ENCODE measurements at regions not wholly inside any gene's neighbourhood (a gene's known extent, or its start where the extent isn't known, plus 50 kb on each side); places are given as distances from the start of the nearest gene placed in this dataset.

DNA sequence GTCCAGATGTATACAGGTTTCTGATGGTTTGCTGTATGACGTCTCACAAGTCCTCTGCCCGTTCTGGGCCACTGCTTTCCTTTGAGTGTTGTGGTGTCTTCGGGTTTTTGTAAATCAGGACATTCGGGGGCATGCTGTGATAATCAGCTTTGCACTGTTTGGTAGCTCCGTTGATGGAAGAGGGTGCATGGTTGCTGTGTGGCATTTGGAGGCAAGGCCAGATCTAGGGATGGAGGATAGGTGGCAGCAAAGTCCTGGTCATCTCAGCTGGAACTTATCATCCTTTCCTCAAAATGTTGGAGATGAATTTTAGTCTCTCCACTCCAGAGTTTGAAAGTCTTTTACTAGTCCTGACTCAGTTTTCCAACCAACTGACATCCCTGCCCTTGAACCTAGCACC, 91.0 kb downstream of the SCP2D1 start:
- Histone ChIP-seq H3K4me3 (no peak overlapping the region), H3K9me3 (replicated peaks in 1 of 3) (no peaks in the 10 kb centered on the region), H3K4me1 (replicated peaks in 1 of 2) (no peaks in the 10 kb centered on the region), H3K27ac (no peak overlapping the region), H3K27me3 (no peaks in the 10 kb centered on the region), H3K36me3 (replicated peaks in 1 of 2) (no peaks in the 10 kb centered on the region)
- peak; percentile 22 to 54 (median 40) for DNase-seq
- TF ChIP-seq POLR2A (IDR thresholded peaks at IDR 0.05), result no peak
- TF ChIP-seq, protein P1, sequence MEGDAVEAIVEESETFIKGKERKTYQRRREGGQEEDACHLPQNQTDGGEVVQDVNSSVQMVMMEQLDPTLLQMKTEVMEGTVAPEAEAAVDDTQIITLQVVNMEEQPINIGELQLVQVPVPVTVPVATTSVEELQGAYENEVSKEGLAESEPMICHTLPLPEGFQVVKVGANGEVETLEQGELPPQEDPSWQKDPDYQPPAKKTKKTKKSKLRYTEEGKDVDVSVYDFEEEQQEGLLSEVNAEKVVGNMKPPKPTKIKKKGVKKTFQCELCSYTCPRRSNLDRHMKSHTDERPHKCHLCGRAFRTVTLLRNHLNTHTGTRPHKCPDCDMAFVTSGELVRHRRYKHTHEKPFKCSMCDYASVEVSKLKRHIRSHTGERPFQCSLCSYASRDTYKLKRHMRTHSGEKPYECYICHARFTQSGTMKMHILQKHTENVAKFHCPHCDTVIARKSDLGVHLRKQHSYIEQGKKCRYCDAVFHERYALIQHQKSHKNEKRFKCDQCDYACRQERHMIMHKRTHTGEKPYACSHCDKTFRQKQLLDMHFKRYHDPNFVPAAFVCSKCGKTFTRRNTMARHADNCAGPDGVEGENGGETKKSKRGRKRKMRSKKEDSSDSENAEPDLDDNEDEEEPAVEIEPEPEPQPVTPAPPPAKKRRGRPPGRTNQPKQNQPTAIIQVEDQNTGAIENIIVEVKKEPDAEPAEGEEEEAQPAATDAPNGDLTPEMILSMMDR (IDR thresholded peaks at IDR 0.05), result peak; percentile 20 to 58 (median 50)
- 50 to 59% (median 52%) methylated on average over 5 of the region's 5 CpGs for WGBS, 4 donors
- intact Hi-C loops (cut with DNase I), result loop anchor here in 1 of 2 donors (10.0 kb wide), 2 partner anchors 300 to 680 kb away; no protein-coding TSS in a partner anchor

DNA sequence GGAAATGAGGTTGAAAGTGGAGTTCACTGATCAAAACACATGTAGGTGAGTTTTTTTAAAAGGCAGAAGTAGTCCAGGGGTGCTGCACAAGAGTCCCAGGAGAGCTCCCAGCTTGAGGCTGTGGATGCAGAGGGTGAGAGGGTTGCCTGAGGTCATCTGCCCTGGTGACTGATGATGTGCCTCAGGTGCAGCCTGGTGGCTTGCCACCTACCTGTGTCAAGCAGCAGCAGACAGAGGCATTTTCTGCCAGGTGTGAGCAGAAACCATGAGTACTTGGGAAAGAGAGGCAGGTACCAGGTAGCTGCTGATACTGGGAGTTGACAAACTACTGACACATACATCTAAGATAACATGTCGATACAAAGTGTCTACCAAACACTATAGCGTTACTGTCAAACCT, 92.5 kb downstream of the SCP2D1 start:
- TF ChIP-seq, protein P1 (IDR thresholded peaks at IDR 0.05), result no peak
- no peak for TF ChIP-seq POLR2A (IDR thresholded peaks at IDR 0.05)
- Histone ChIP-seq H3K4me3 (no peak overlapping the region), H3K27me3 (no peaks in the 10 kb centered on the region), H3K27ac (no peak overlapping the region), H3K36me3 (replicated peaks in 1 of 2) (no peaks in the 10 kb centered on the region), H3K9me3 (replicated peaks in 1 of 3) (no peaks in the 10 kb centered on the region), H3K4me1 (replicated peaks in 1 of 2) (no peaks in the 10 kb centered on the region)
- no peak for DNase-seq
- intact Hi-C loops (cut with DNase I), result loop anchor here in 1 of 2 donors (10.0 kb wide), 2 partner anchors 299 to 679 kb away; no protein-coding TSS in a partner anchor
- WGBS, 4 donors, result 69 to 97% (median 92%) methylated on average over 2 of the region's 2 CpGs

DNA sequence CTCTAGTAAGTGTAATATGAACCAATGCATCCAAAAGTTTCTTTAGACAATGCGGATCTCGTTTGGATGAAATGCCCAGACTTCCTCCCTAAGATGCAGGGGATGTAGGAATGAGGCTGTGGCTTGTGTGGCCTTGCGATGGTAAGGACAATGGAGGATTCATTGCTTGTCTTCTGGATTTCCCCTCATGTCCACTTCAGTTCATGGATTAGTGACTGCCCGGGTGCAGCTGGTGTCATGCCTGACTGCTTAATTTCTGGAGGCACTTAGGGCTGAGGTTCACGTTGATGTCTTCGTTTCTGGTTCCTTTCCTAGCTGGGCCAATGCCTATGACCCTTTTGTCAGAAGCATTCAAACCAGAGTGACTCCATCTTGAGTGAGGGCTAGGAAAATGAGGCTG, 93.8 kb downstream of the SCP2D1 start:
- Histone ChIP-seq H3K4me1 (replicated peaks in 1 of 2) (no peaks in the 10 kb centered on the region), H3K9me3 (replicated peaks in 1 of 3) (no peaks in the 10 kb centered on the region), H3K4me3 (no peak overlapping the region), H3K27me3 (no peaks in the 10 kb centered on the region), H3K36me3 (replicated peaks in 1 of 2) (no peaks in the 10 kb centered on the region), H3K27ac (no peak overlapping the region)
- TF ChIP-seq POLR2A (IDR thresholded peaks at IDR 0.05), result no peak
- TF ChIP-seq, protein P1 (IDR thresholded peaks at IDR 0.05), result no peak
- DNase-seq, result no peak
- 83 to 92% (median 83%) methylated on average over 6 of the region's 6 CpGs for WGBS, 4 donors
- intact Hi-C loops (cut with DNase I), result loop anchor here in 1 of 2 donors (10.0 kb wide), 2 partner anchors 297 to 677 kb away; no protein-coding TSS in a partner anchor

DNA sequence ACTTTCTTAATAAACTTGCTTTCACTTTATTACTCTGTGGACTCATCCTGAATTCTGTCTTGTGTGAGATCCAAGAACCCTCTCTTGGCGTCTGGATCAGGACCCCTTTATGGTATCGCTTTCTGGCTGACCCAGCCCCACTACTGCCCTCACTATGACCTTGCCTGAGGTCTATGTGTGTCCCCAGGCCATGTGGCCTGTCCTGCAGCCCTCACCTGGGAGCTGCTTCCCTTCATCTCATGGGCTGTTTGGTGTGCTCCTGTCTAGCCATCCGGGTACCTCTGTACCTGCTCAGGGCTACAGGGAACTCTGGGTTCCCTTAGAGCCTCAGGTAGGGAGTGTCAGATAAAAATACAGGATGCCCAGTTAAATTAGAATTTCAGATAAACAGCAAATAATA, 94.5 kb downstream of the SCP2D1 start:
- Histone ChIP-seq H3K9me3 (replicated peaks in 1 of 3) (no peaks in the 10 kb centered on the region), H3K36me3 (replicated peaks in 1 of 2) (no peaks in the 10 kb centered on the region), H3K27me3 (no peaks in the 10 kb centered on the region), H3K4me1 (replicated peaks in 1 of 2) (no peaks in the 10 kb centered on the region), H3K4me3 (no peak overlapping the region), H3K27ac (no peak overlapping the region)
- intact Hi-C loops (cut with DNase I), result loop anchor here in 1 of 2 donors (10.0 kb wide), 2 partner anchors 297 to 677 kb away; no protein-coding TSS in a partner anchor
- WGBS, 4 donors, result 50 to 75% (median 70%) methylated on average over 3 of the region's 3 CpGs
- no peak for DNase-seq
- TF ChIP-seq POLR2A (IDR thresholded peaks at IDR 0.05), result no peak
- TF ChIP-seq, protein P1 (IDR thresholded peaks at IDR 0.05), result no peak

All from adrenal gland (tissue), 9 donors.